AML-193 (cell line): ENCODE measurements at regions not wholly inside any gene's neighbourhood (a gene's known extent, or its start where the extent isn't known, plus 50 kb on each side); places are given as distances from the start of the nearest gene placed in this dataset.

Experiments used
- DNase-seq, 2 experiments: peaks; one replicate each; lab custom pipeline; 2025; lab: John Stamatoyannopoulos, UW

DNA sequence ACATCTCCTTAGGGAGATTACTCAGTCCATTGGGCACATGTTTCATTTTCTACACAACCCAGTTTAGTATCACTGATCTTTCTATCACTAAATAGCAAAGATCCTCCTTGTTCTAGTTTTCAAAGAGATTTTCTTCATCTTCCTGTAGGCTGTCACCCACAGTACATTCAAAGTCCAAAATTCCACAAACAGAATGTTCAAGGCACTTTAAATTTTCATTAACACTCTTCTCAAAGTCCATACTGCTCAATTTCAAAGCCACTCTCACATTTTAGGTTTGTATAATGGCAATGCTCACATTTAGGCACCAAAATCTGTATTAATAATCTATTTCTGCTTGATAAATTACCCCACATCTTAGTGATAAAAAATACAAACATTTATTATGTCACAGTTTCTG is 152.8 kb downstream of the FSIP2 start:
- DNase-seq, result no peak

DNA sequence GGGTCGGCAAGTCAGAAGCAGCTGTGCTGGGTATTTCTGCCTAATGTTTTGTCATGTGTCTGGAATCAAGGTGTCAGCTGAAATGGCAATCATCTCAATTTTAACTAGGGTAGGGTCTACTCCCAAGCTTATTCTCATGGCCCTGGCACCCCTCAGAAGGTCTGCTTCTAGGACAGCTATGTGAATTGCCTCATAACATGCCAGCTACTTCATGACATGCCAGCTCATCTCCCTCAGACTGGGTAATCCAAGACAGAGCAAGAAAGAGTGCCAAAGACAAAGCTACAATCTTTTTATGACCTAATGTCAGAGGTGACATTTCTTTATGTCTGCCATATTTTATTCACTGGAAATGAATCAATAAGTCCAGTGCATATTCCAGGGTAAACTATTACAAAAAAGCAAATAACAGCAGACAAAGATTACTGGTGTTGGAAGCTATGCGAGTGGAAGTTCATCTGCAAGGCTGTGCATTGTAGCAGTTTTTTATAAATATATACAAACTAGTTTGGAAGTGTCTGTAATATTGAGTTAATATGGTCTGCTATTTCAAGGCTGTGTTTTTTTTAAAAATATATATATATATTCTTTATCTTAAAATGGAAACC is 153.3 kb downstream of the FSIP2 start:
- no peak for DNase-seq

- DNase-seq, result no peak
These were observed 153.9 kb downstream of the FSIP2 start for GRCh38 chr2:185892484-185892883.

DNA sequence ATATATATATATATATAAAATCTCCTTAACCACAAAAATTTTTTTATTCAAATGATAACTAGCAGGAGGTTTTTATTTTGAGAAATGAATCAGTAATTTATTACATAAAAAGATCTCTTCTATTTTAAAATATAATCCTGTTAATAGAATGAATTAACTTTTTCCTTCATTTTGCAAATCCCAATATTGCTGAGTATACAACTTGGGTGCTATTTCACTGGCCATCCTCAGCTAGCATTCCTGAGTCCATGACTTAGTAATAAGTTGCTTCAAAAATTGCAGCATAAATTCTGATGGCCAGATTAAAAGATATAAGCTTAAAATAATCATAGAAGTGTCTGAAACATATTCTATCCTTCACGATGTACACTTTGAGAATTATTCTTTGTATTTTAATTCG is 155.6 kb downstream of the FSIP2 start:
- no peak for DNase-seq

- no peak for DNase-seq
These were observed 157.5 kb downstream of the FSIP2 start for GRCh38 chr2:185895828-185896693.

DNA sequence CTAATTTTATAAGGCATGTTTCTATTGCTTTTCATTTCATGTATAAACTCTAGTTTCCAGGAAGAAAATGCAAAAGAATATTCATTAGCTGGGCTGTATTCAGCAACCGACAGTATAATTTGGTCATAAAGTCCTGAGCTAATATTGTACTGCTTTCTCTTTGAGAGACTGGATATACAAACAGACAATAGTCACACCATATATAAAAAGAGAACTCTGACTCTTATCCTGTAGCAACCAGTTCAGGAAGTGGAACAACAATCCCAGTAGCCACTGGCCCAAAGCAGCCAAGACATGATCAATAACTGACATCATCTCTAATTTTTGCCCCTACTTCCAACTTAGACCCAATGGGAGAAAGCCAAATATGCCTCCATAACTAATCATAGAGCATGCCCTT is 160.8 kb downstream of the FSIP2 start:
- no peak for DNase-seq

- no peak for DNase-seq
These were observed 180.6 kb downstream of the FSIP2 start for GRCh38 chr2:185919155-185919554.

GRCh38 chr2:185921048-185921756 is 182.6 kb downstream of the FSIP2 start:
- DNase-seq, result no peak

DNA sequence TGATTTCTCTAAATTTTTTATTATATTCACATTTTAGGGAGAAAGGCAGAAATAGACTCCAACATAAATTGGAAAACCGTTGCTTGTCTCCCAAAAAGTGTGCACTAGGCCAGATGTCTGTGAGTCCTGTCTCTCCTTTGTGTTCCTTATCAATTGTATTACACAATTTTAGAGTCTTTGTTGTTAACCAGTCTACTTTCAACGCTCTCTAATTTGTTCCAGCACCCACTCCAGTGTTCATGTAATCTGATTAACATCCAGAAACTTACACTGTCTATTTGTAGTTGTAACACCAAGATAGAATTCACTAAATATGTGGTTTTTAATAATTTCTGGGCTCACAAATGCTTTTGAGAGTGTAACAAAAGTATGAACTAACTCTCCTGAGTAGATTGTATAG is 195.6 kb downstream of the FSIP2 start:
- no peak for DNase-seq

DNA sequence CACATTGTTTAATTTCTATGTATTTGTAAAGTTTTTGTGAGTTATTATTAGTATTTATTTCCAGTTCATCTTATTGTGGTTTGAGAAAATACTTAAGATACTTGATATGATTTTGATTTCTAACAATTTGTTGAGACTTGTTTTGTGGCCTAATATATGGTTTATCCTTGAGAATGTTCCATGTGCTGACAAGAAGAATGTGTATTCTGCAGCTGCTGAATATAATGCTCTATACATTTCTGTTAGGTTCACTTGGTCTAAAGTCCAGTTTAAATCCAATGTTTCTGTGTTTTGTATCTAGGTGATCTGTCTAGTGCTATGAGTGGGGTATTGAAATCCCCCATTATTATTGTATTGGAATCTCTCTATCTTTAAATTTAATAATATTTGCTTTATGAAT is 201.3 kb downstream of the FSIP2 start:
- no peak for DNase-seq

DNA sequence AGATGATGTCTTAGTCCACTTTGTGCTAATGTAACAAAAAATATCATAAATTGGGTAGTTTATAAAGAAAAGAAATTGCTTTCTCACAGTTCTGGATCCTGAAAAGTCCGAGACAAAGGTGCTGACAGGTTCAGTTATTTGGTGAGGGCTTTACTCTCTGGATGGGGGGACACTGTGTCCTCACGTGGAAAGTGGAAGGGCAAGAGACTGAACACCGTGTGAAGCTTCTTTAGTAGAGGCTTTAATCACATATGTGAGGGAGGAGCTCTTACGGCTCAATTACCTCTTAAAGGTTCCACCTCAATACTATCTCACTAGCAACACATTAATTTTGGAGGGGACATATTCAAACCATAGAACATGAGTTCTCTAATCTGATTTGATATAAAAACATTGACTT is 204.3 kb downstream of the FSIP2 start:
- no peak for DNase-seq

- DNase-seq, result no peak
These were observed 209.1 kb downstream of the FSIP2 start for GRCh38 chr2:185947722-185948121.

- no peak for DNase-seq
These were observed 213.5 kb downstream of the FSIP2 start for GRCh38 chr2:185952100-185952499.

GRCh38 chr2:185954389-185954788 is 215.8 kb downstream of the FSIP2 start:
- no peak for DNase-seq

DNA sequence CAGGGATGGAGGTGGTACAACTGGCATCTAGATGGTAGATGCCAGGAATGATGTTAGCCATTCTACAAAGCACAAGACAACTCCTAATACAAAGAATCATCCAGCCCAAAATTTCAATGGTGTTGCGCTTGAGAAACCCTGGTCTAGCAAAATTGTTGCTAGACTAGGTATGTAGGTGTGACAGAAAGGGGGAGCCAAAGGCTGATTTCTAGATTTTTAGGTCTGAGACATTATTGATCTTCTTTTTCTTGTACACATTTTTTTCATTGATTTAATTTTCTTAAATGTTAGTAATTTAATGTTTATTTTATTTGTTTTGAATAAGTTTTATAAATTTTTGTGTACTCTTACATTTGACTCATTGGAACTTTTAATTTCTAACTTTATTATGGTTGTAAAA is 216.4 kb downstream of the FSIP2 start:
- no peak for DNase-seq

DNA sequence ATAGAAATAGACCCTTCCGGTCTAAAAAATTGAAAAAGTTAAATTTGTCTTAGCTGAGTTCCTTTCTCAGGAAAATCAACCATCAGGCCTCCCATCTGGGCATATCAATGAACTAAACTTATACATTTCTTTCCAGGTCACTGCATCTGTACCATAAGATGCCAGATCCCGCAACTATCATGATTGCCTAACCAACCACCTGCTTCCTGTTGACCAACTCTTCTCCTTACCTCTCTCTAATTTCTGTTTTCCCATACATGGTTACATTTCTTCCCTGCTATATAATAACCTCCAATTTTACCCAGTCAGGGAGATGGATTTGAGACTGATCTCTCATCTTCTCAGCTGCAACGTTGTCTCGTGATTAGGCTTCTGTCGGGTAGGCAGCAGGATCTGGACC is 228.7 kb downstream of the FSIP2 start:
- DNase-seq, result no peak

GRCh38 chr2:185970148-185970852 is 231.7 kb downstream of the FSIP2 start:
- no peak for DNase-seq

DNA sequence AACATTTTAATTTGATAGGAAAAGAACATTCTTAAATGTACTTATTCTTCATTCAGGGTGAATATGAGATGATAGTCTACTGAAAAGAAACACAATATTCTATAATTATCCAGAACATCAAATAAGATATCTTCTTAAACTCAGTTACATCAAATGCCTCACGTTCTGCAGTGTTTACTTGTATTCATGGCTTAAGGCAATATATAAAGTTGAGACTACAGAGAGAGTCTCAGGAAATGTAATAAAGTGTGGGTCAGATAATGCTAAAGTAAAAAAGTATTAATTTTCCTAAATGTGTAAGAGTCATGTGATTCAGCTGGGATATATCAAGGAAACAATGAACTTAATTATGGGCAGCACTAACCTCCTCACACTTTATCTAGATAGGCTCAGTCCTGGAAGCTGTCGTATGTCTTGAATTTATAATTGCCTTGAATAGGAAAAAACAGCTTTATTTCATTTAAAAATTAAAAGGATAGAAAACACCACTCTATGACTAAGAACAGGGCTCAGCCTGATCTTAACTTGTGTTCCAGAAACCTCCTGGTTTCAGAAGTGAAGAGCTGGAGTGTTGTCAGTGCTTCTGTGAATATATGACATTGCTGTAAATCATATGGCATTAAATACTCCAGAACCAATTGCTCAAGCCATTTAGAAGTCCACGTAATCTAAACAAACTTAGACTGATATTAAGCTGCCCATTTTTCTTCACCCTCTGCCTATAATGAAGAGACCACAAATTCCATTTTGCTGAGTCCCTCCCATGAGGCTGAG is 240.2 kb downstream of the FSIP2 start:
- no peak for DNase-seq

- no peak for DNase-seq
These were observed 241.0 kb downstream of the FSIP2 start for GRCh38 chr2:185979546-185980071.

DNA sequence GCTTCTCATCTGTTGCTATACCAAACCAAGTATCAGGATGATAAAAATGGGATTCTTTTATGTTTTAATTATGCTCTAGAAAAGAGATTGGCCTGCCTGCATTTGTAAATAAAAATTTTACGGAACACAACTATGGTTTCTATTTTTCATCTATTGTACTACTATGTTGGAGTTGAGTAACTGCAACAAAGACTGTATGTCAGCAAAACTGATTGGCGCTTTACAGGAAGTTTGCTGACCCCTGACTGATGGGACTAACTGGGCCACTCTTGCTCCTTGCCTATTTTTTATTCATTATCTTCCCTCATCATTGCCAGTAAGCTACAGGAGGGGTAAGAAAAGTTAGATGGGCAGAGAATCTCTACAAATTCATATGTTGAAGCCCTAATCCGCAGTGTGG is 242.3 kb downstream of the FSIP2 start:
- DNase-seq, result no peak

GRCh38 chr2:185984670-185985069 is 246.1 kb downstream of the FSIP2 start:
- no peak for DNase-seq
